ENCODE measurements at regions not wholly inside any gene's neighbourhood (a gene's known extent, or its start where the extent isn't known, plus 50 kb on each side); places are given as distances from the start of the nearest gene placed in this dataset.

GRCh38 chr12:13375583-13376345 is 179.2 kb downstream of the EMP1 start:
- no peak for DNase-seq

DNA sequence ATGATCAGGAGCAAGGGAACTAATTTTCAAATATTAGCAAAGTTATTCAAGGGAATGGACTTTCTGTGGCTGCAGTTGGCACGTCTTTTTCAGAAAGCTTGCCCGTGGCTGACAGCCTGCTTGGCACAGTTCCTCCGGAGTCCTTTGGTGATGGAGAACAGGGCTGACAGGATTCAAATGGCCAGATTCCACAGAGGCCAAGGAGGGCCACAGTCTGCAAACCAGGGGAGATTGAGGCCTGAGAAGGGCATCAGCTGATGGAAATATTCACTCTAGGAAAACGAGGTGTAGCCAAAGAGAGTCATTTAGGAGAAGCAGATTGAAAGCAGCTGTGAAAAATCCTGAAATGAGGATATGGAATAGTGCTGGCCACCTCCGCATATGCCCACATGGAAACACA is 178.3 kb downstream of the EMP1 start:
- DNase-seq, result no peak

GRCh38 chr12:13373803-13374202 is 177.3 kb downstream of the EMP1 start:
- DNase-seq, result no peak

DNA sequence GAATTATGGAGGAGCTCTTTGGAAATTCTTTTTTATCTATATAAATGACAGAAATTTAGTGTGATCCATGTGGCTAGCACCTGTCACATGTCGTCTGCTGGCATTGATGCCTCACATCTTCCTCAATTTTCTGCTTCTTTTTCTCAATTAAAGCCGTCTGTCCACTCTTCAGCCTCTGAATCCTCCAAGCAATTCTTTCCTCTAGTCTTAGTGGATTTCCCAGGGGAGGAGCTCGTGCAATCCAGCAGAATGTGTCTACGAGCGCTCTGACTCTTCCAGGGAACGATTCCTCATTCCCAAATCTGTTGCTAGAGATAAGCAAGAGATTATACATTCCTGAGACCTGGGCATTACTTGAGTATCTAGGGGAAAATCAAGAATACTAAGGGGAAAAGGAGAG is 176.6 kb downstream of the EMP1 start:
- DNase-seq, result no peak

- no peak for DNase-seq
These were observed 175.9 kb downstream of the EMP1 start for GRCh38 chr12:13372386-13372785.

- DNase-seq, result no peak
These were observed 175.3 kb downstream of the EMP1 start for GRCh38 chr12:13371797-13372196.

DNA sequence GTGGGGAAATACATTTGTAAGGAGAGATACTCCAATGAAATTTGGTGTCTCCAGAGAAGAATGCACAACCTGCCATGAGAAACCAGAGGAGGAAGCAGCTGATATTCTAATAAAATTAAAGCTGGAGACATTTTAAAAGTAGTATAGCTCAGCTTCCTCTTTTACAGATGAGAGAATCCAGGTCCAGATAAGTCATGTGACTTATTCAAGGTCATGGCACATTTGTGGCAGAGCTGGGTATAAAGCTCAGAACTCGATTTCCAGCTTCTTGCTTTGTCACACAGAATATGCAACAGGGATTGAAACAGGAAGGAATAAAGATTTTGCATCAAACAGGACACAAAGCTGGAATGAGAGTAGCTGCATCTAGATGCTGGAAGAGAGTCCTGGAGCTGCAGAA is 174.8 kb downstream of the EMP1 start:
- DNase-seq, result no peak

GRCh38 chr12:13369474-13370056 is 173.0 kb downstream of the EMP1 start:
- no peak for DNase-seq

GRCh38 chr12:13368971-13369370 is 172.4 kb downstream of the EMP1 start:
- no peak for DNase-seq

GRCh38 chr12:13368431-13368830 is 171.9 kb downstream of the EMP1 start:
- DNase-seq, result no peak

DNA sequence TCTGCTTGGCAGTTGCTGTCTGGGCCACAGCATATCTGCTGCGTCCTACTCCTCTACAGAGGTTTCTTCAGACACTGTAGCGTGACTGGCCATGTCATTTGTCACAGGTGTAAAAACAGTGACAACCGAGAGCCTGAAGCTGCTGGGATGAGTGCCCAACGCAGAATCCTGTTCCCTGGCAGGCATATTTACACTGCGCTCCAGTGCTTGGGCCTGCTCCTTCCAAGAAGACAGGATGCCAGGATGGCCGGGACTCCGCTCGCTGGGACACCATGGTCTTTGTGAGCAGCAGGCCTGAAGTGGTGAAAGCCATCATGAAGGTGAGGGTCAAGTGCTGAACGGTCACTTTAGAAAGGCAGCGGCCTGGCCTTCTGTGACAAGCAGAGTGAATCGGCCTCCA is 171.4 kb downstream of the EMP1 start:
- DNase-seq, result no peak

DNA sequence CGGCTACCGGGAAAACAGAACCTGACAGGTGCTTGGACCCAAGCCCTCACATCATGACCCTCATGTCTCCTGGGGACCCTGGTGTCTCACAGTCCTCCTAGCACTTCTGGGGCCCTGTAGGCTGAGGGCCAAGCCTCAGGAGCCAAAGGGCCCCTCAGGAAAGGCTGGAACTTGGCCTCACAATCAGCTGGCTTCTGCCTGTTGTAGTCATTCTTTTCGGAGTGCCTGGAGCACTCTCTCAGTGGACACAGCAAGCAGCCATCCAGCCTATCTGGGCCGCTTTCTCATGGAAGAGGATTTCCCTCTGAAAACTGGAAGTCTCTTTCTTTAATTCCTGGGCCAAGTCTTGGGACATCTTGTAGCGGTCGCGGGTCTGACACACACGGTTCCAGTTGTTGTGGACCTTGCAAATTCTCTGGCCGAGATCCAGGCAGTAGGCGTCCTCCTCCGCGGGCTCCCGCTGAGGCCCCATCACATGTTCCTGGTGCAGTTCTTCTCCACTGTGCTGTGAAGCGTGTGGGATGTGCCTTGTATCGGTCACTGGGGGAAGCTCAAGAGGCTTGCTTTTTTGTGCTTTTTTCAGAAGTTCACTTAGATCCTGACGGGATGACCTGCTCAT is 169.3 kb downstream of the EMP1 start:
- no peak for DNase-seq

GRCh38 chr12:13362260-13362841 is 165.8 kb downstream of the EMP1 start:
- DNase-seq, result peak; percentile 58

- no peak for DNase-seq
These were observed 163.1 kb downstream of the EMP1 start for GRCh38 chr12:13359636-13360035.

DNA sequence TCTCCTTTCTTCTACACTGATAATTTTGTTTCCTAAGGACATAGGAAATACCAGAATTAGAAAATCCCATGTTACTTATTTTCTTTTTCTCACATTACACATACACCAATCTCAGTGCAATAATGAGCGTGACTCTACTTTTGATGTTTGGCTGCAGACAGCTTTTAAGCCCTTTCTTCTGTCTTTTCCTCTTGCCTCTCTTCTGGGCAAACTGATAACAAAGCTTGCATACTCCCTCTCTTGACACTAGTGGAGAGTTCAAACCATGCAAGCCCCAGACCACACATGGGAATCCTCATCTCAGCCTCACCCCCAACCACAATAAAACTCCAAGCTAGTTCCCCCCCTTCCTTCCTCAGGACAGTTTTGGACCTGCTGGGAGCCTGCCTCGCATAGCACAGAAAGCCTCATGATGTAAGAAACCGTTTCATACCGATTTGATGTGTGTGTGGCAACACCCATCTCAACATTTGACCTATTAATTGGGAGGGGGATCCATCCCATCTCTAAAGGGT is 161.9 kb downstream of the EMP1 start:
- no peak for DNase-seq

GRCh38 chr12:13350946-13351345 is 154.4 kb downstream of the EMP1 start:
- DNase-seq, result no peak

GRCh38 chr12:13350381-13350780 is 153.9 kb downstream of the EMP1 start:
- no peak for DNase-seq

DNA sequence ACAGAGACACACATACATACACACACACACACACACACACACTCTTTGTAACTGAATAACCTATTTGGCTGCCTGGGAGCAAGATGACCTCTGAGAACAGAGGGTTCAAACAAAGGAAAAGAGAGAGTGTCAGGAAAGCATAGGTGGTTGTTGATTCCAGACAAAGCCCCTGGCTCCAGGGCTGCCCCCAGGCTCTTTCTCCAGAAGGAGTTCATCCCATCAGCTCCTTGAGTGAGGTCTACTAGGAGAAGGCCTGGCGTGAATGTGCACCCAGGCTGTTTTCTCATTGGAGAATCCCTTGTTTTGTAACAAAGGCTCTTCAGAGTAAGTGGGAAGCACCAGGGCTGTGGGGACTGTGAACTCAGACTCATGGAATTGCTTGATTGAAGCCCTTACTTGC is 151.9 kb downstream of the EMP1 start:
- DNase-seq, result no peak

GRCh38 chr12:13347241-13348043 is 150.9 kb downstream of the EMP1 start:
- peak; percentile 59 for DNase-seq

GRCh38 chr12:13345722-13346121 is 149.2 kb downstream of the EMP1 start:
- no peak for DNase-seq

GRCh38 chr12:13343375-13343774 is 146.8 kb downstream of the EMP1 start:
- DNase-seq, result peak; percentile 4

- peak; percentile 68 for DNase-seq
These were observed 146.4 kb downstream of the EMP1 start for GRCh38 chr12:13342971-13343370.

DNA sequence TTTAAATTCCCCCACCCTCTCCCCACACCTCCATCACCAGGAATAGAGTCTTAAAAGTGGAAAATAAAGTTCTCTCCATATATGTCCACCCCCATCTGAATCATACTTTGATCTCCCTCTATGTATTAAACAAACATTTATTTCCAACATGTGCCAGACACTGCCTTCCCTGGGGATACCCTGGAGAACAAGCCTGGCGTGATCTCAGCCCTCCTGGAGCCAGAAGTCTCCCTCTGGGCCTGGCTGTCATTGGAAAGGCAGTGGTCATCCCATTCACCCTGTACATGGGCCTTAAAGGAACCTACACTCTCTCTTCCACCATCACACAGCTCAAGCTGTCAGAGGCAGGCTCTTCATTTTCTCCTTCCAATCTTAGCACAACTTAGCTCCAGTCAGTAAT is 143.6 kb downstream of the EMP1 start:
- no peak for DNase-seq

Measured in activated CD4-positive, alpha-beta T cell treated with anti-CD3 and anti-CD28 coated beads, Interleukin-2, amount 50 U/mL, for 16 hours (primary cell).